CD4-positive, alpha-beta T cell (primary cell): ENCODE measurements at regions not wholly inside any gene's neighbourhood (a gene's known extent, or its start where the extent isn't known, plus 50 kb on each side); places are given as distances from the start of the nearest gene placed in this dataset.

Experiments used
- ATAC-seq: fragments of 200-7000 bp; cut with Tn5 transposase; one replicate; pipeline ENCODE4 v1.10.0; 2022; ENCODE audit warnings: mild to moderate bottlenecking; ENCODE audit not compliant: poor library complexity
- CTCF ChIA-PET: fragments of 350-600 bp; sonication (Branson Sonifier 250); formaldehyde crosslinking; loops from one replicate; lab custom pipeline; 2021; ENCODE audit warnings: antibody characterized with exemption, inconsistent platforms; lab: Charles Lee
- POLR2A ChIA-PET: fragments of 350-600 bp; sonication (Branson Sonifier 250); formaldehyde crosslinking; loops from one replicate; lab custom pipeline; 2021; ENCODE audit warnings: antibody characterized with exemption, inconsistent platforms; lab: Charles Lee
- DNase-seq, 14 experiments: peaks; one replicate each; pipeline ENCODE4 v3.0.0-alpha.2; 2013 to 2020; ENCODE audit warnings: mixed read lengths in 2 of 14
- H3K27ac ChIP-seq, 2 donors: one replicate each; pipeline versions ENCODE4 v1.5.1 to v1.7.0; 2013; ENCODE audit warnings: low read length in 2 of 2, low read depth in 1 of 2, mild to moderate bottlenecking in 1 of 2
- H3K27me3 ChIP-seq, 2 experiments: 1 replicate in 1 of 2; 2 replicates in 1 of 2; pipeline versions ENCODE4 v1.6.1 to v1.7.0; 2013; ENCODE audit warnings: low read length in 2 of 2, control low read depth in 1 of 2, mild to moderate bottlenecking in 1 of 2, moderate library complexity in 1 of 2; ENCODE audit not compliant: insufficient read depth in 2 of 2, control insufficient read depth in 1 of 2
- H3K36me3 ChIP-seq: one replicate; pipeline ENCODE4 v1.6.1; 2013; ENCODE audit warnings: low read length, control low read depth; ENCODE audit not compliant: insufficient read depth
- H3K4me1 ChIP-seq: one replicate; pipeline ENCODE4 v1.6.1; 2013; ENCODE audit warnings: low read length, control low read depth; ENCODE audit not compliant: insufficient read depth
- H3K4me3 ChIP-seq: one replicate; pipeline ENCODE4 v1.5.1; 2013; ENCODE audit warnings: mild to moderate bottlenecking, low read length, moderate library complexity
- H3K9me3 ChIP-seq, 2 experiments: 1 replicate in 1 of 2; 2 replicates in 1 of 2; pipeline versions ENCODE4 v1.6.1 to v1.7.0; 2013; ENCODE audit warnings: low read length in 2 of 2, mild to moderate bottlenecking in 2 of 2, control low read depth in 1 of 2, moderate library complexity in 1 of 2; ENCODE audit not compliant: control insufficient read depth in 1 of 2, insufficient read depth in 1 of 2
- H3K27ac Mint-ChIP-seq: one replicate; pipeline ENCODE4 v1.8.0; 2020; ENCODE audit warnings: mixed read lengths
- H3K27me3 Mint-ChIP-seq: one replicate; pipeline ENCODE4 v1.8.0; 2021; ENCODE audit warnings: mixed read lengths
- H3K36me3 Mint-ChIP-seq: one replicate; pipeline ENCODE4 v1.8.0; 2021; ENCODE audit warnings: low read depth, mixed read lengths
- H3K4me1 Mint-ChIP-seq: one replicate; pipeline ENCODE4 v1.8.0; 2021; ENCODE audit warnings: low read depth, mixed read lengths
- H3K4me3 Mint-ChIP-seq: one replicate; pipeline ENCODE4 v1.8.0; 2020; ENCODE audit warnings: mild to moderate bottlenecking, mixed read lengths
- H3K9me3 Mint-ChIP-seq: one replicate; pipeline ENCODE4 v1.8.0; 2020; ENCODE audit warnings: mixed read lengths
- CTCF ChIP-seq: fragments of 200-600 bp; IDR thresholded peaks from one replicate; pipeline ENCODE4 v1.8.0; 2022; ENCODE audit warnings: antibody characterized with exemption, mild to moderate bottlenecking
- intact Hi-C, 2 experiments: fragments of 100-400 bp; cut with DNase I in 1 of 2; cut with micrococcal nuclease in 1 of 2; formaldehyde crosslinking; loops; one replicate each; pipeline versions ENCODE4 v1.15.1 to v1.9.0; 2023 to 2025; cut with DNase I, micrococcal nuclease

GRCh38 chr22:49678842-49679170 is 148.9 kb downstream of the BRD1 start:
- Histone ChIP-seq H3K27ac (no peak overlapping the region), H3K4me3 (no peak overlapping the region), H3K9me3 (no peaks in the 10 kb centered on the region), H3K27me3 (no peaks in the 10 kb centered on the region), H3K36me3 (no peaks in the 10 kb centered on the region), H3K4me1 (peaks cover 8% of the 10 kb centered on the region)
- H3K4me3 Mint-ChIP-seq: peak overlapping the region; percentile 31
- ChIA-PET POLR2A (no interaction called here), CTCF (interaction anchor here (1.2 kb wide), 1 partner anchor 15 kb away, joined by 3 read pairs; no protein-coding TSS in a partner anchor)
- H3K27ac Mint-ChIP-seq: peak overlapping the region; percentile 22
- ATAC-seq (no peak), DNase-seq (peak in 1 of 14 experiments; percentile 7)
- no peaks in the 10 kb centered on the region for H3K27me3 Mint-ChIP-seq
- no peak for TF ChIP-seq CTCF
- intact Hi-C loops: no loop called here
- no peaks in the 10 kb centered on the region for H3K36me3 Mint-ChIP-seq
- peaks cover 10% of the 10 kb centered on the region for H3K4me1 Mint-ChIP-seq
- no peaks in the 10 kb centered on the region for H3K9me3 Mint-ChIP-seq

- no peak overlapping the region for H3K27ac ChIP-seq
- no peaks in the 10 kb centered on the region for H3K27me3 Mint-ChIP-seq
- CTCF ChIA-PET: no interaction called here
Measured at GRCh38 chr22:49678137-49678841, 149.4 kb downstream of the BRD1 start.

GRCh38 chr22:49677495-49677889 is 150.2 kb downstream of the BRD1 start:
- Mint-ChIP-seq H3K36me3 (no peaks in the 10 kb centered on the region), H3K9me3 (no peaks in the 10 kb centered on the region), H3K27ac (no peak overlapping the region), H3K27me3 (no peaks in the 10 kb centered on the region), H3K4me1 (peaks cover 10% of the 10 kb centered on the region), H3K4me3 (no peak overlapping the region)
- H3K4me1 ChIP-seq: peaks cover 8% of the 10 kb centered on the region
- H3K27me3 ChIP-seq: peaks cover 0 to 2% of the 10 kb centered on the region in 2 experiments
- peak in 2 of 14 experiments; percentile 22 to 23 for DNase-seq
- no peak overlapping the region for H3K27ac ChIP-seq
- ChIA-PET POLR2A (no interaction called here), CTCF (no interaction called here)
- TF ChIP-seq CTCF: no peak
- intact Hi-C loops: no loop called here
- no peaks in the 10 kb centered on the region for H3K36me3 ChIP-seq
- no peak overlapping the region for H3K4me3 ChIP-seq
- H3K9me3 ChIP-seq: no peaks in the 10 kb centered on the region
- ATAC-seq: no peak

More at GRCh38 chr22:49678137-49678841, 149.4 kb downstream of the BRD1 start:
- Histone ChIP-seq H3K4me3 (no peak overlapping the region), H3K36me3 (no peaks in the 10 kb centered on the region), H3K27me3 (no peaks in the 10 kb centered on the region), H3K9me3 (no peaks in the 10 kb centered on the region), H3K4me1 (peaks cover 8% of the 10 kb centered on the region)
- H3K4me1 Mint-ChIP-seq: peaks cover 10% of the 10 kb centered on the region
- POLR2A ChIA-PET: no interaction called here
- TF ChIP-seq CTCF: no peak
- intact Hi-C loops: no loop called here
- no peaks in the 10 kb centered on the region for H3K9me3 Mint-ChIP-seq
- DNase-seq (peak in 3 of 14 experiments; percentile 29 to 40 (median 35)), ATAC-seq (peak; percentile 82)
- peak overlapping the region; percentile 31 for H3K4me3 Mint-ChIP-seq
- peak overlapping the region; percentile 22 for H3K27ac Mint-ChIP-seq
- H3K36me3 Mint-ChIP-seq: no peaks in the 10 kb centered on the region
